Hindlimb muscle (tissue), 1 donor: ENCODE measurements at regions not wholly inside any gene's neighbourhood (a gene's known extent, or its start where the extent isn't known, plus 50 kb on each side); places are given as distances from the start of the nearest gene placed in this dataset.
A peak's percentile ranks its signal among the peaks of the same experiment; 100 is the strongest.

Experiments used
- DNase-seq: peaks from one replicate; pipeline ENCODE4 v3.0.0-alpha.2; 2013

DNA sequence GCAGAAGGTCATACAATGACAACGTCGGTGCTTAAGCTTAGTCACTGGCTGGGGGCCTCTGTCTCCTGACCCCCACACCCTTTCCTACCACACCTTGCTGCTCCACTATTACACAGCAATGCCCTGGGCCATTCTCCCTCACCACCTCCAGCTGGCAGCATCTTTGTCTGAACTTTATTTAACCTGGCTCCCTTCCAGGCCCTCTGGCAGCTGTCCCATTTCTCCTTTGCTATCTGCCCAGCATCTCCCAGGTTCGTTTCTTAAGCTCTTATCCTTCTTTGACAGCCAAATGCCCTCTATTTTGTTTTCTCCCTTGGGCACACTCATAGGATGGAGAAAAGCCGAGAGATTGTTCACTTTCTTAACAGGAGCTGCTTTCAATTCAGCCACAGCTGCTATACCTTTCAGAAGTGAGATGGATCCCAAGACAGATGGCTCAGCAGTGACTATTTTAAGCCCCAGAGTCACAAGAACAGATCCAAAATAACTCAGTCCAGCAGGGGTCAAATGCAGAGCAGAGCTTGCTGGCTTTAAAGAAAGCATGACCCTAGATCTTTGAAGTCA is 1277.1 kb upstream of the AUTS2 start:
- DNase-seq = peak; percentile 67

DNA sequence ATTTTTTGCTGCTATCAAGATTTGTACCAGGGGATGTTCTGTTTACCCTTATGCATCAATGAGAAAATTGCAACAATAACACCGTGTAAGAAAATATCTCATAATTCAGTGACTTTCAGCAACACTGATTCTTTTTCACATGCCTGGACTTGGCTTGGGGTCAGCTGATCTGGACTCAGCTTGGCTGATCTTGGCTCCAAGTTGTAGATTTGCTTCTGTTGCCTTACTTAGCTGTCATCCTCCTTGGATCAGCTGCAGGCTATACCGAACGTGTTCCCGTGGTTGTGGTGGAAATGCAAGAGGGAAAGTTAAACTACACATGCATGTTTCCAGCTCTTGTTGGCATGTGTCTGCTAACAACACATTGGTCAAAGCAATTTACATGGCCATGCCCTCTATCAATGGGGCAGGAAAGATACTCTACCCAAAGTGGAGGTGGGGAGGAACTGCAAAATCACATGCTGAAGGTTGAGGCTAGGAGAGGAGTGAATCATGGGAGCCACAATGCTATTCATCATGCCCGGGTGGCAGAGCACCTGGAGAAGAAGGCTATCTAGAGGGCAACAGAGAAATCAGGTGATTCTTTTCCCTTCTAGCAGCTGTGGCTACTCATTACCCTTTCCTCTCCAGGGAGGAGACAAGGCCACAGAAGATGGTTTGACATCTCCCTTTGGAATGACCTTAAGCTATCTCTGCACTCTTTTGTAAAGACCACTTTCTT is 1276.3 kb upstream of the AUTS2 start:
- no peak for DNase-seq

GRCh38 chr7:68324621-68325020 is 1273.7 kb upstream of the AUTS2 start:
- DNase-seq = no peak

DNA sequence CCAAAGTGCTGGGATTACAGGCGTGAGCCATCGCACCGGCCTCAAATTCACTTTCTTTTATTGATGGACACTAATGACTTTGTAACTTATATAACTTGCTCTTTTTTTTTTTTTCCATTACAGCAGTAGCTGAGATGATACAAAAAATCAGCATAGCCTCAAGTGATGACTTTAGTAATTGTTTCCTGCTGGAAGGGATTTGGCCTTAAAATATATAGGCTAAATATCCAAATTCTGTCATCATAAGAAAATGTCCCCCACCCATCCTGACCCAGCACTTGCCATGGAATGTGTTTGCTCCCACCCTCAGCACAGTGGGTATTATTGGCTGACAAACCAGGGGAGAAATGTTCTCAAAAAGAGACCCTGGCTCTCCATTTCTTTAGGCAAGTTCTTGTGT is 1264.1 kb upstream of the AUTS2 start:
- no peak for DNase-seq

- no peak for DNase-seq
Measured at GRCh38 chr7:68334636-68335272, 1263.5 kb upstream of the AUTS2 start.

DNA sequence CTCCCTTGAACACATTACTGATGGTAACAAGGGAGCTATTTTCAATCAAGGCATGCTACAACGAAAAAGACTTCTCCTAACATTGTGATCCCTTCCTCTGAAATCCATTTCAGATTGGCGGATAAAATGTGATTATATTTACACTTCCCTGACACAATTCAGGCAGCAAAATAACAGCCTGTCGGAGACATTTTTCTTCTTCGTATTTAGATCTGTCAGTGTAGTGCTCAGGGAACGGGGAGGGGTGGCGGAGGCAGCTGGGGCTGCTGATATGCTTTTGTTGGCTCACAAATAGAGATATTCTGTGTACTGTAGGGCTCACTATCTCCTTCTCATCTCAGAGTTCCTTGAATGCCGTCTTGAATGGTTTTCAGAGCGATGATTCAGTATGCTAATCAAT is 1261.7 kb upstream of the AUTS2 start:
- DNase-seq = no peak

DNA sequence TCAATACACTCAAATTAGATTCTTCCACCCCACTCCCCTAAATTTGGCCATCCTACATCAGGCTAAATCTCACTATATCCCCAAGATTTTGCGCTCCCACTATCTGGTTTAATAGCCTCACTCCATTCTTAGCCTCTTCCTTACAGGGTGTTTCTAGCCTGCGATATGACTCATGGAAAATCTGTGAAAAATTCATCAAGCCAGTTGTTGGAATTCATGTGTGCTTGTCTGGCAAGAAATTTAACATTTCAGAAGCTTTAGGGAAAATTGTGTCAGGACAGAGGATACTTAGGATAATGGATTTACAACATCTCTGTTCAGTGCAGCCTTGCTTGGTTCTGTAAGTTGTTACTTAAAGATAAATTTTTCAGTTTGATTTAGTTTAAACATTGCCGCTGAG is 1249.9 kb upstream of the AUTS2 start:
- DNase-seq = peak; percentile 58

- DNase-seq = no peak
Measured at GRCh38 chr7:68362745-68363518, 1235.3 kb upstream of the AUTS2 start.

DNA sequence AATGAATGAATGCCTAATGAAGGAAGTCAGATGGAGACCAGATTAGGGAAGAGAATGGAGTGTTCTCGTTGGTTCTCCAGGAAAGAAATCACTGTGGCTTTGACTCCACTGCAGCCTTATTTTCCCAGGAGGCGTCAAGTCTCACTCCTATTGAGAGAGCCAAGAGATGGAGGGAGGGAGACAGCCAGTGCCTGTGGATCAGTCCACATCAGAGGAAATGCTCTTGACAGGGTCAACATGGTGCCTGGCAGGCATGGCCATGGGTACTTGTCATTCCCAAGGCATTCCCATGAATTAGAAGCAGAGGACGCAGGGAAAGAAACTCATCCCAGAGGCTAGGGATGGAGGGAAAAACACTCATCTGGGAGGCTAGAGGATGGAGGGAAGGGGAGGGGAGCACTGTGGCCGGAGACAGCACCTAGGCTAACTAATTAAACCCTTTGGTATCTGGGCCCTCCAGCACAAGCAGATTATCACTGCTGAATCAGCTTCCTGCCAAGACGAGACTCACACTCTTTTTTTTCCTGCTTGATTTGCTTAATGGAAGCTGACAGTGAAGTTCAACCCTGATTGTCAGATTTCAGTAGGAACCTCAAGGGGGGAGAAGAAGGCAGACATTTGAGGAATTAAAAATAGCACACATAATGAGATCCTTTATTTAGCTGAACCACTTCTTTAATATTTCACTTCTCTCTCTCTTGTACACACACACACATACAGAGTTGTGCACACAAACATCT is 1233.2 kb upstream of the AUTS2 start:
- no peak for DNase-seq

GRCh38 chr7:68371985-68372384 is 1226.3 kb upstream of the AUTS2 start:
- DNase-seq = no peak

GRCh38 chr7:68376131-68376661 is 1222.1 kb upstream of the AUTS2 start:
- DNase-seq = no peak

- no peak for DNase-seq
Measured at GRCh38 chr7:68381731-68382130, 1216.5 kb upstream of the AUTS2 start.

DNA sequence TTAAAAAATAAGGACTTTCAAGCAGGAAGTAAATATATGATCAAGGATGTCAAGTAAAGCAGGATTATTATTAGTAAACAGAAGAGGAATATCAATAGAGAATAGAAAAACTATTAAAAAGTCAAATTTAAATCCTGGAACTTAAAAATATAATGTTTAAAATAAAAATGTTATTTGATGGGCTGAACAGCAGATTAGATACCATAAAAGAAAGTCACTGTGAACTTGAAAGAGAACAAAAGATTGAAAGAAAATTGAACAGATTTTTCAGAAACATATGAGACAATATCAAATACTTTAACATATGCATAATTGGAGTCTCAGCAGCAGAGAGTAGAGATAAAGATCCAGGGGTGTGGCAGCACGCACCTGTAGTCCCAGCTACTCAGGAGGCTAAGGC is 1213.7 kb upstream of the AUTS2 start:
- no peak for DNase-seq

DNA sequence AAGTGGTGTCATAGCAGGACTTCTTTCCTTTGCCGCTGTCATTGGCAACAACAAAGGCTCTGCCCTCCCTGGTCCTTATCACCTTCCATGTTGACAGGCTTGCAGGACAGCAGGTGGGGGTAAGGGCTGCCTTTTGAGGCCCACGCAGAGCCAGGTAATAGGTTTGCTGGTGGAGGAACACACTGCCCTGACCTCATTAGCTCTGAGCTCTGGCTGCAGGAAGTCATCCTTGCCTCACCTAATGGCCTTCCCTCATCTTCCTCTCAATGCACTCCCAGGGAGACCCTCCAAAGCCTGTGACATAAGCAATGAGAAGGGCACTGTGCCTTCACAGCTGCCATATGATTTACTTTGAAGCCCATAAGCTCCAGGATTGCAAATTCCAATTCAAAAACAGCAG is 1205.2 kb upstream of the AUTS2 start:
- no peak for DNase-seq

GRCh38 chr7:68394131-68394530 is 1204.1 kb upstream of the AUTS2 start:
- DNase-seq = no peak

GRCh38 chr7:68399991-68400590 is 1198.2 kb upstream of the AUTS2 start:
- DNase-seq = no peak

GRCh38 chr7:68400783-68401182 is 1197.5 kb upstream of the AUTS2 start:
- DNase-seq = no peak

GRCh38 chr7:68401313-68401712 is 1197.0 kb upstream of the AUTS2 start:
- DNase-seq = no peak

GRCh38 chr7:68406480-68406879 is 1191.8 kb upstream of the AUTS2 start:
- DNase-seq = no peak

DNA sequence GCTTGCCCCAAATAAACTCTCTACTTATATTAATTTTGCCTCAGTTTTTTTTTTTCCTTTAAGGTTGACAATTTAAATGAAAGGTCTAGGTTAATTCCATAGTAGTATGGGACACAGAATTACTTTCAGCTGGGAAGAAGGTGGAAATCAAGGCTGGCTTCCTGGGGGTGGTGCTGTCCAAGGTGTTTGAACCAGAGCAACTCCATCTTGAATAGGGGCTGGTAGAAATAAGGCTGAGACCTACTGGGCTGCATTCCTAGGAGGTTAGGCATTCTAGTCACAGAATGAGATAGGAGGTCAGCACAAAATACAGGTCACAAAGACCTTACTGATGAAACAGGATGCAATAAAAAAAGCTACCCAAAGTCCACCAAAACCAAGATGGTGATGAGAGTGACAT is 1190.8 kb upstream of the AUTS2 start:
- no peak for DNase-seq

GRCh38 chr7:68408873-68409272 is 1189.4 kb upstream of the AUTS2 start:
- no peak for DNase-seq

- DNase-seq = no peak
Measured at GRCh38 chr7:68409851-68410250, 1188.4 kb upstream of the AUTS2 start.
